ENCODE measurements at regions not wholly inside any gene's neighbourhood (a gene's known extent, or its start where the extent isn't known, plus 50 kb on each side); places are given as distances from the start of the nearest gene placed in this dataset.

GRCh38 chr16:80874925-80875324, 70.5 kb upstream of the CDYL2 start:
- TF ChIP-seq, protein P1, sequence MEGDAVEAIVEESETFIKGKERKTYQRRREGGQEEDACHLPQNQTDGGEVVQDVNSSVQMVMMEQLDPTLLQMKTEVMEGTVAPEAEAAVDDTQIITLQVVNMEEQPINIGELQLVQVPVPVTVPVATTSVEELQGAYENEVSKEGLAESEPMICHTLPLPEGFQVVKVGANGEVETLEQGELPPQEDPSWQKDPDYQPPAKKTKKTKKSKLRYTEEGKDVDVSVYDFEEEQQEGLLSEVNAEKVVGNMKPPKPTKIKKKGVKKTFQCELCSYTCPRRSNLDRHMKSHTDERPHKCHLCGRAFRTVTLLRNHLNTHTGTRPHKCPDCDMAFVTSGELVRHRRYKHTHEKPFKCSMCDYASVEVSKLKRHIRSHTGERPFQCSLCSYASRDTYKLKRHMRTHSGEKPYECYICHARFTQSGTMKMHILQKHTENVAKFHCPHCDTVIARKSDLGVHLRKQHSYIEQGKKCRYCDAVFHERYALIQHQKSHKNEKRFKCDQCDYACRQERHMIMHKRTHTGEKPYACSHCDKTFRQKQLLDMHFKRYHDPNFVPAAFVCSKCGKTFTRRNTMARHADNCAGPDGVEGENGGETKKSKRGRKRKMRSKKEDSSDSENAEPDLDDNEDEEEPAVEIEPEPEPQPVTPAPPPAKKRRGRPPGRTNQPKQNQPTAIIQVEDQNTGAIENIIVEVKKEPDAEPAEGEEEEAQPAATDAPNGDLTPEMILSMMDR (IDR thresholded peaks at IDR 0.05) = no peak
- TF ChIP-seq SMC3 (IDR thresholded peaks at IDR 0.05; ENCODE audit: low read depth, low read length) (no peak), FOXM1 (IDR thresholded peaks at IDR 0.05; ENCODE audit: low read depth) (no peak), TAF1 (IDR thresholded peaks at IDR 0.05; ENCODE audit: borderline replicate concordance, low read depth, low read length) (no peak), MXI1 (IDR thresholded peaks at IDR 0.05; ENCODE audit: low read depth, low read length) (no peak), EP300 (IDR thresholded peaks at IDR 0.05; ENCODE audit: borderline replicate concordance in 1 of 2, low read depth in 1 of 2, low read length in 1 of 2) (no peak), MAX (IDR thresholded peaks at IDR 0.05; ENCODE audit: low read depth) (no peak), RFX5 (IDR thresholded peaks at IDR 0.05; ENCODE audit: low read length) (no peak)
